ENCODE measurements at regions not wholly inside any gene's neighbourhood (a gene's known extent, or its start where the extent isn't known, plus 50 kb on each side); places are given as distances from the start of the nearest gene placed in this dataset.

- no peaks in the 10 kb centered on the region for H3K36me3 ChIP-seq (ENCODE audit: control insufficient read depth, insufficient read depth, low read length)
- no peaks in the 10 kb centered on the region for H3K4me1 ChIP-seq (ENCODE audit: control insufficient read depth, insufficient read depth, low read length)
- H3K9me3 ChIP-seq (ENCODE audit: control insufficient read depth, low read length) = no peaks in the 10 kb centered on the region
- H3K4me3 ChIP-seq (ENCODE audit: insufficient read depth, low read depth, low read length) = no peak overlapping the region
- WGBS, 2 experiments = 86 to 88% methylated on average over 2 of the region's 2 CpGs
- H3K27me3 ChIP-seq (ENCODE audit: control insufficient read depth, insufficient read depth, low read length, poor library complexity, severe bottlenecking) = no peaks in the 10 kb centered on the region
- no peak overlapping the region for H3K27ac ChIP-seq (ENCODE audit: insufficient read depth, low read depth, low read length, poor library complexity, severe bottlenecking)
These were observed 699.3 kb downstream of the INHBA start for GRCh38 chr7:41003611-41003940.

GRCh38 chr7:41002741-41003610 lies 699.9 kb downstream of the INHBA start:
- no peaks in the 10 kb centered on the region for H3K4me1 ChIP-seq (ENCODE audit: control insufficient read depth, insufficient read depth, low read length)
- H3K4me3 ChIP-seq (ENCODE audit: insufficient read depth, low read depth, low read length) = no peak overlapping the region
- H3K27ac ChIP-seq (ENCODE audit: insufficient read depth, low read depth, low read length, poor library complexity, severe bottlenecking) = no peak overlapping the region
- H3K27me3 ChIP-seq (ENCODE audit: control insufficient read depth, insufficient read depth, low read length, poor library complexity, severe bottlenecking) = no peaks in the 10 kb centered on the region
- 68% methylated on average over 8 to 9 of the region's 9 CpGs for WGBS, 2 experiments
- H3K36me3 ChIP-seq (ENCODE audit: control insufficient read depth, insufficient read depth, low read length) = no peaks in the 10 kb centered on the region
- no peaks in the 10 kb centered on the region for H3K9me3 ChIP-seq (ENCODE audit: control insufficient read depth, low read length)

GRCh38 chr7:41000042-41000441 lies 702.8 kb downstream of the INHBA start:
- WGBS, 2 experiments = 93 to 97% methylated on average over 4 to 5 of the region's 5 CpGs
- Histone ChIP-seq H3K4me3 (ENCODE audit: insufficient read depth, low read depth, low read length) (no peak overlapping the region), H3K27me3 (ENCODE audit: control insufficient read depth, insufficient read depth, low read length, poor library complexity, severe bottlenecking) (no peaks in the 10 kb centered on the region), H3K9me3 (ENCODE audit: control insufficient read depth, low read length) (no peaks in the 10 kb centered on the region), H3K36me3 (ENCODE audit: control insufficient read depth, insufficient read depth, low read length) (no peaks in the 10 kb centered on the region), H3K27ac (ENCODE audit: insufficient read depth, low read depth, low read length, poor library complexity, severe bottlenecking) (no peak overlapping the region), H3K4me1 (ENCODE audit: control insufficient read depth, insufficient read depth, low read length) (no peaks in the 10 kb centered on the region)

- H3K4me1 ChIP-seq (ENCODE audit: control insufficient read depth, insufficient read depth, low read length) = no peaks in the 10 kb centered on the region
- H3K36me3 ChIP-seq (ENCODE audit: control insufficient read depth, insufficient read depth, low read length) = no peaks in the 10 kb centered on the region
- no peaks in the 10 kb centered on the region for H3K9me3 ChIP-seq (ENCODE audit: control insufficient read depth, low read length)
- H3K4me3 ChIP-seq (ENCODE audit: insufficient read depth, low read depth, low read length) = no peak overlapping the region
- 91 to 94% methylated on average over 5 of the region's 5 CpGs for WGBS, 2 experiments
- H3K27ac ChIP-seq (ENCODE audit: insufficient read depth, low read depth, low read length, poor library complexity, severe bottlenecking) = no peak overlapping the region
- H3K27me3 ChIP-seq (ENCODE audit: control insufficient read depth, insufficient read depth, low read length, poor library complexity, severe bottlenecking) = no peaks in the 10 kb centered on the region
These were observed 706.6 kb downstream of the INHBA start for GRCh38 chr7:40996233-40996677.

- Histone ChIP-seq H3K4me3 (ENCODE audit: insufficient read depth, low read depth, low read length) (no peak overlapping the region), H3K36me3 (ENCODE audit: control insufficient read depth, insufficient read depth, low read length) (no peaks in the 10 kb centered on the region), H3K4me1 (ENCODE audit: control insufficient read depth, insufficient read depth, low read length) (no peaks in the 10 kb centered on the region), H3K27ac (ENCODE audit: insufficient read depth, low read depth, low read length, poor library complexity, severe bottlenecking) (no peak overlapping the region), H3K9me3 (ENCODE audit: control insufficient read depth, low read length) (no peaks in the 10 kb centered on the region), H3K27me3 (ENCODE audit: control insufficient read depth, insufficient read depth, low read length, poor library complexity, severe bottlenecking) (no peaks in the 10 kb centered on the region)
- 97 to 98% methylated on average over 3 of the region's 3 CpGs for WGBS, 2 experiments
These were observed 712.0 kb downstream of the INHBA start for GRCh38 chr7:40990841-40991240.

- H3K27me3 ChIP-seq (ENCODE audit: control insufficient read depth, insufficient read depth, low read length, poor library complexity, severe bottlenecking) = no peaks in the 10 kb centered on the region
- no peaks in the 10 kb centered on the region for H3K36me3 ChIP-seq (ENCODE audit: control insufficient read depth, insufficient read depth, low read length)
- no peaks in the 10 kb centered on the region for H3K4me1 ChIP-seq (ENCODE audit: control insufficient read depth, insufficient read depth, low read length)
- H3K27ac ChIP-seq (ENCODE audit: insufficient read depth, low read depth, low read length, poor library complexity, severe bottlenecking) = no peak overlapping the region
- no peak overlapping the region for H3K4me3 ChIP-seq (ENCODE audit: insufficient read depth, low read depth, low read length)
- WGBS, 2 experiments = 100% methylated on average over 2 of the region's 2 CpGs
- H3K9me3 ChIP-seq (ENCODE audit: control insufficient read depth, low read length) = no peaks in the 10 kb centered on the region
These were observed 715.3 kb downstream of the INHBA start for GRCh38 chr7:40987571-40987970.

- Histone ChIP-seq H3K27me3 (ENCODE audit: control insufficient read depth, insufficient read depth, low read length, poor library complexity, severe bottlenecking) (no peaks in the 10 kb centered on the region), H3K9me3 (ENCODE audit: control insufficient read depth, low read length) (no peaks in the 10 kb centered on the region), H3K4me3 (ENCODE audit: insufficient read depth, low read depth, low read length) (no peak overlapping the region), H3K4me1 (ENCODE audit: control insufficient read depth, insufficient read depth, low read length) (no peaks in the 10 kb centered on the region), H3K36me3 (ENCODE audit: control insufficient read depth, insufficient read depth, low read length) (no peaks in the 10 kb centered on the region), H3K27ac (ENCODE audit: insufficient read depth, low read depth, low read length, poor library complexity, severe bottlenecking) (no peak overlapping the region)
- 95% methylated on average over 7 of the region's 7 CpGs for WGBS, 2 experiments
These were observed 716.5 kb downstream of the INHBA start for GRCh38 chr7:40986351-40986873.

GRCh38 chr7:40983111-40983510 lies 719.8 kb downstream of the INHBA start:
- H3K27ac ChIP-seq (ENCODE audit: insufficient read depth, low read depth, low read length, poor library complexity, severe bottlenecking) = no peak overlapping the region
- H3K27me3 ChIP-seq (ENCODE audit: control insufficient read depth, insufficient read depth, low read length, poor library complexity, severe bottlenecking) = no peaks in the 10 kb centered on the region
- H3K4me3 ChIP-seq (ENCODE audit: insufficient read depth, low read depth, low read length) = no peak overlapping the region
- H3K9me3 ChIP-seq (ENCODE audit: control insufficient read depth, low read length) = no peaks in the 10 kb centered on the region
- H3K36me3 ChIP-seq (ENCODE audit: control insufficient read depth, insufficient read depth, low read length) = no peaks in the 10 kb centered on the region
- H3K4me1 ChIP-seq (ENCODE audit: control insufficient read depth, insufficient read depth, low read length) = no peaks in the 10 kb centered on the region
- 75 to 78% methylated on average over 5 of the region's 5 CpGs for WGBS, 2 experiments

GRCh38 chr7:40979296-40979695 lies 723.6 kb downstream of the INHBA start:
- no peaks in the 10 kb centered on the region for H3K36me3 ChIP-seq (ENCODE audit: control insufficient read depth, insufficient read depth, low read length)
- H3K27ac ChIP-seq (ENCODE audit: insufficient read depth, low read depth, low read length, poor library complexity, severe bottlenecking) = no peak overlapping the region
- 94% methylated on average over 6 of the region's 6 CpGs for WGBS, 2 experiments
- no peaks in the 10 kb centered on the region for H3K9me3 ChIP-seq (ENCODE audit: control insufficient read depth, low read length)
- H3K4me1 ChIP-seq (ENCODE audit: control insufficient read depth, insufficient read depth, low read length) = no peaks in the 10 kb centered on the region
- no peak overlapping the region for H3K4me3 ChIP-seq (ENCODE audit: insufficient read depth, low read depth, low read length)
- H3K27me3 ChIP-seq (ENCODE audit: control insufficient read depth, insufficient read depth, low read length, poor library complexity, severe bottlenecking) = no peaks in the 10 kb centered on the region

- Histone ChIP-seq H3K36me3 (ENCODE audit: control insufficient read depth, insufficient read depth, low read length) (no peaks in the 10 kb centered on the region), H3K27me3 (ENCODE audit: control insufficient read depth, insufficient read depth, low read length, poor library complexity, severe bottlenecking) (no peaks in the 10 kb centered on the region), H3K4me1 (ENCODE audit: control insufficient read depth, insufficient read depth, low read length) (no peaks in the 10 kb centered on the region), H3K9me3 (ENCODE audit: control insufficient read depth, low read length) (no peaks in the 10 kb centered on the region), H3K27ac (ENCODE audit: insufficient read depth, low read depth, low read length, poor library complexity, severe bottlenecking) (no peak overlapping the region), H3K4me3 (ENCODE audit: insufficient read depth, low read depth, low read length) (no peak overlapping the region)
- 30 to 47% methylated on average over 1 of the region's 1 CpG for WGBS, 2 experiments
These were observed 724.8 kb downstream of the INHBA start for GRCh38 chr7:40978047-40978446.
